GM19452 (cell line): ENCODE measurements at regions not wholly inside any gene's neighbourhood (a gene's known extent, or its start where the extent isn't known, plus 50 kb on each side); places are given as distances from the start of the nearest gene placed in this dataset.

ENCODE experiments used
- ATAC-seq: cut with Tn5 transposase; IDR thresholded peaks from one replicate; pipeline ENCODE4 v1.9.1; 2021; ENCODE audit not compliant: unreplicated experiment

DNA sequence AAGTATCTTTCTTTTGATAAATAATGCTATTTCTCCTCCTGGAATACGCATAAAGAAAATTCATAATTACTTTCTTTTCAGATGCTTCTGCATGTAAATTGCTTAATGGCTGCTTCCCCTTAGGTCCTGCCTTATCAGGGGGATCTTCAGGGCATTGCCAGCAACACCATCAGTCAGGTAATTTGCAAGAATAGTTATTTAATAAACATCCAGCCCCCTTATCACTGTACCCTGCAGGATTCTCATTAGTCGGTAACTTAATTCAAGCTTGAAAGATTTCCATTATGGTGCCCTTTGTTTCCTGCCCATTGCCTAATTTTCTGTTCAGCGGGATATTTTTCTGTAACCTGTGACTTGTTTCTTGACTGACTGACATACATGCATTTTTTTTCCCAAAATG lies 414.5 kb downstream of the MFSD1 start:
- no peak for ATAC-seq

GRCh38 chr3:159219231-159219630 lies 417.4 kb downstream of the MFSD1 start:
- no peak for ATAC-seq

DNA sequence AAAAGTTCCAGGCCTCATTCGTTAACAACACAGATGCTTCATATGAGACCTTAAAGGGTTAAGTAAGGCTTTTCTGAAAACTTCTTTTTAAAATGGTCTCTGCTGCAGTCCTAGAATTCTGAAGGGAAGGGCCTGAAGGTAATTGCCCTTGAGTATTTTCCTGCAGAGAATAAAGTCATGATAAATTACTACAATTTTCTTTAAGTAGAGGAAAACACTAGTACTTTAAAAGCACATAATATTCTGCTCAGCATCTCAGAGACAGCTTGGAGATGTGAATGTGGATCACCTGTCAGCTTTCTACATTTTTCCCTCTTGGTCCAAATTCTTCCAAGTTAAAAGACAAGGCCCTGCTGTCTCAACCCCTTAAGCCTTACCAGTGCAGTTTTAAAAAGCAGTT lies 419.5 kb downstream of the MFSD1 start:
- ATAC-seq = no peak

DNA sequence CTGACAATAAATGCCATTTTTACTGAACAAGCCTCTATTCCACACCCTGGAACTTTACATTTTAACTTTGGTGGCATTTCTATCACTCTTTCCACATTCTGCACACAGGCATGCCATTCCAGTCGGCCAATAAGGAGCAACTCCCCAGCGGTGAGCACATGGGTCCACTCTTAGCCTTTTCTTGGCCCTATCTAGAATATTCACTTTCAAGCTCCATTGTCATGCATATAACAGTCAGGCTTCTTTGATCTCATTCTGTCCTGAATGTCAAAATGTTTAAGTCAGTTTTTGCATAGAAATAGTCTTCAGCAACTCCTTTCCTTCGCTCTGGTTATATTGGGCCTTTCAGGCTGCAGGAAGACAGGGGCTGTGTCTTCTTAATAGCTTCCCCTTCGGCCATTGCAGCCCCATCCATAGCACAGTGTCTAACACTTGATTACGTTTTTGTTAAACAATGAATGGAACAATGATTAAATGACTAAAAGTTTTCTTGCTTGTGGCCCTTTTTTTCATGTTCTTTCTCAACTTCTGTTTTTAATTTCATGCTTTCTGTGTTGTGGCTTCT lies 427.3 kb downstream of the MFSD1 start:
- ATAC-seq = no peak

- no peak for ATAC-seq
Observed at GRCh38 chr3:159232966-159233365, 431.1 kb downstream of the MFSD1 start.

DNA sequence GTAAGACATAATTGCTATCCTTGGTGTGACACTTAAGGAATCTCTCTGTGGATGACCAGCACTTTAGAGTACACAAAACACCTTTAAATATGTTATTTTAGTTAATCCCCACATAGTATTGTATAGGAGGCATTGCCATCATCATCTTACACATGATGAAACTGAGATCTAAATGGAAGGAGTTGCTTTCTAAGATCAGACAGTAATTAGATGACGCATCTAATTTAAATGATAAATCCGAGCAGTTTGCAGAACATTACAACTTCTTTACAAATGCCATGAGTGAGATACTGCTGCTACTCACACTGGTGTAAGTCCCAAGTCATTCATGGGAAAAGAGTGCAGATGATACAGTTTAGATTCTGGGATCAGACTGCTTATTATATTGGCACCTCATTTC lies 431.9 kb downstream of the MFSD1 start:
- ATAC-seq = no peak

GRCh38 chr3:159234306-159234705 lies 432.5 kb downstream of the MFSD1 start:
- ATAC-seq = no peak

- no peak for ATAC-seq
Observed at GRCh38 chr3:159236321-159236720, 434.5 kb downstream of the MFSD1 start.

DNA sequence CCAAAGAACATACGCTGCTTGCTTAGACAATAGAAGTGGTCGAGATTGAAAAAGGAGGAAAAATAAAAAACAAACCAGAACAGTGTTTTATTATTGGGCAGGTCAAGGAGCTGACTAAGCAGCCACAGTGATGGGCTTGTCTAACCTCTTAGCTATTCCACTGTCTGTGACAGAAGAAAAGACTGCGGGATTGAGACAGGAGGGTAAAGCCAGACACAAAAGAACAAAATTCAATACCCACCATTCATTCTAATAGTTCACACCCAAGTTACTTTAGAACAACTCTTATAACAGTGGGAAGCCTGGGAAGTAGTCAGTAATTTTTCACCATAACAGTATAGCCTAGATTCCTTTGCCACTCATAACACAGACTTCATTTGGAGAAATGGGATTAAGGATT lies 435.4 kb downstream of the MFSD1 start:
- no peak for ATAC-seq

GRCh38 chr3:159238646-159239045 lies 436.8 kb downstream of the MFSD1 start:
- ATAC-seq = no peak

DNA sequence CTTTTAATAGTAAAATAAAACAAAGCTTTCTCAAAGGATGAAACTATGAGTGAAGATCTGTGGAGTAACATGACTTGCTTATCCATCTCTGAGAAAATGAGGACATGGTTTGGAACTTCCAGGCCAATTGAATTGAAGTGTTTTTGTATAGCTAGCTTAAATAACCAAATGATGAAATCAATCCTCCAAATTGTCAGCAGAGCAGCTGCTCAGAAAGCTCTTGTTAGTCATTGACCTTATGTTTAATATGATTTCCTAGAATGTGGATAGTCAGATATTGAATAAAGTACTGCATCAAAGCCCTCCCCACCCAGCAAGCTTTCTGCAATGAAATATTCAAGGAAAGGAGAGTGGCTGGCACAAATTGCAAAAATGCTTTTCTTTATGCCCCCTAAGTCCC lies 437.2 kb downstream of the MFSD1 start:
- no peak for ATAC-seq

DNA sequence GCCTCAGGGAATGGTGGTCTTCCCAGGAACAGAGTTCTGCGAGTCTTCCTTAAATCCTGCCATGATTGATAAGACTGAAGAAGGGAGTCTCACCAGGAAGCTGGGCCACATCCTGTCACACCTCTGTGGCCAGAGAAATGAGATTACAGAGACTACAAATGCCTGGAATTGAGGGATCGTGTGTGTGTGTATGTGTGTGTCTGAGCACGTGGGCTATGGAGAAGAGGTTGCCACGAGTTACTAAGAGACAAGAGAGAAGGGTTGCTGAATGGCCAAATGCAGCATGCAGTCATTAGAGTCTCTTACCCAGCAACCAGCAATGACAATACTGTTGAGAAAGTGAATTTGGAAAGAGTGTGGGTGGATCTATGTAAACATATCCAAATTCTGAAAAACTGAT lies 443.1 kb downstream of the MFSD1 start:
- ATAC-seq = no peak

DNA sequence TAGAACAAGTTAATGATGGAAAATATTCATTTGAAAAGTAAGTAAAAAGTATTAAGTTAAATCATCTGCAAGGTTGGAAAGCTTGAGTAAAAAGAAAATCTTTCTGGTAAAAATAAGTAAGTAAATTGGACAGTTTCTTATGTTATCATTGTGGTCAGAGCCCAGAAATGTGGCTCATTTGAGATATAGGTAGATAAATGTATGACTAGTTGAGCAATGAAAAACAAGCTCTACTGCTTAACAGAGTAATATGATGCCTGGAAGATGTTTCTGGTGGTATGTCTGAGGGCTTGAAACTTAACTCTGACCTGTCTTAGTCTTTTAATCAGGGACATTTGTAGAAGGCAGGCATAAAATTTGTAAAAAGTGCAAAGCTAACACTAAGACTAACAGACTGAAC lies 444.0 kb downstream of the MFSD1 start:
- no peak for ATAC-seq

- no peak for ATAC-seq
Observed at GRCh38 chr3:159246385-159246784, 444.5 kb downstream of the MFSD1 start.

DNA sequence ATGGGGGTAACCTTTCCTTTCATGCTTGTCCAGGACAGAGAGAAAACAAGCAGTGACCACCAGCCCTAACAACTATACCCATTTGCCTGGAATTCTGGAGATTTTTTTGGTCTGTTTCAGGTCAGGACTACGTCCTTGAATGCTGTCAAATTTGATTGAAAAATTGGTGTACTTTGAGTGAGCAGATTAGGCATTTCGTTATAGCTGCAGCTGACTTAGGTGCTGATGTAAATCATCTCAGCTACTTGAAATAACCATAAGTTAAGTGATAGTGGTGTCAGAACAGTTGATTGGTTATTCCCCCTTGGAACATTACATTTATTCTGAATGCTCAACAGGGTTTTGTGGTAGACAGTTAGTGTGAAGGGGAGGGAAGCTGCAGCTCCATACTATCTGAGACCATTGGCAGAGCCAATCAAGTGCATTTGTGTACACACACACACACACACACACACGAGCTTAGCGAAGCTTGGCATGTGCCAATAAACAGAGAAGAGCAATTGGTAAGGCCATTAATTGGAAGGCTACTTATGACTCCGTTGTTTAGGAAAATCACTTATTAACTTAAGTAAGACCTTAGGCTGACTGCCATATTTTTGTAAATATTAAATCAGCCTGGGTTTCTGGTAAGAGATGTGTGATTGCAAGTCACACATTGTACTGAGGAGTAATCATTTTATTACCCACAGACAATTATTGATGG lies 447.8 kb downstream of the MFSD1 start:
- ATAC-seq = no peak

DNA sequence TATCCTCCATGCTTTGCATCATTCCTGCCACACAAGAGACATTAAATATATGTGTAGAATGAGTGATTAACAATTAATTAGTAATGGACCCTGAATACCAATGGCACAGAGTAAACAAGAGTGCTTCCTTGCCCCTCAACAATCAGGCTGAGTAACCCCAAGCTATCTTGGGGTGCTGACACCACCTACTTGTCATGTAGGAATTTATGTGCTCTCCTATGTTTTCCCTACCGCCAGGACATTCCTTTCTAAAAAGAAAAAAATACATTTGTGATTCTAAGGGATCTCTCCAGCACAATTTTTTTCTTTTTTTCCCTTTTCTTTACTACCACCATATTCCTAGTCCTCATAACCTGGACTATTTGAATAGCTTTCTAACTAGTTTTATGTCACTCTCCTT lies 449.1 kb downstream of the MFSD1 start:
- no peak for ATAC-seq

- no peak for ATAC-seq
Observed at GRCh38 chr3:159252274-159252673, 450.4 kb downstream of the MFSD1 start.

GRCh38 chr3:159252772-159253384 lies 451.0 kb downstream of the MFSD1 start:
- ATAC-seq = no peak

- no peak for ATAC-seq
Observed at GRCh38 chr3:159253860-159254259, 452.0 kb downstream of the MFSD1 start.

GRCh38 chr3:159257954-159258353 lies 456.1 kb downstream of the MFSD1 start:
- ATAC-seq = no peak

DNA sequence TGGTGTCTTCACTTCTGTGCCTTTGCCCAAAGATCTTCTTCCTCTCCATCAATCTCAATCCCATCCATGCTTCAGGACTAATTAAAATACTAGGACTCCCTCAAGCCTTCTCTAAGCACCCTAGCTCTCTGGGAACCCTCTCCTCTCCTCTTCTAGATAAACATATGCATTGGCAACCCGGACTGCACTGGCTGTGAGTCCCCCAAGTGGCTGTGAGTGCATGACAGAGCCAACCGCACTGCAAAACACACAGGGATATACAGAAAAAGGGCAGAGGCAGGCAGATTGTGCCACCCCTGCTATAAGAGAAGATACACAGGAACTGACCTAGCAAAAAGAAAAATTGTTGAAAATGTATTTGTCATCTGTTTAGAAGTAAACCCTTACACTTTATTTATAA lies 457.1 kb downstream of the MFSD1 start:
- no peak for ATAC-seq

GRCh38 chr3:159260049-159260662 lies 458.3 kb downstream of the MFSD1 start:
- no peak for ATAC-seq
